ENCODE measurements at regions not wholly inside any gene's neighbourhood (a gene's known extent, or its start where the extent isn't known, plus 50 kb on each side); places are given as distances from the start of the nearest gene placed in this dataset.

DNA sequence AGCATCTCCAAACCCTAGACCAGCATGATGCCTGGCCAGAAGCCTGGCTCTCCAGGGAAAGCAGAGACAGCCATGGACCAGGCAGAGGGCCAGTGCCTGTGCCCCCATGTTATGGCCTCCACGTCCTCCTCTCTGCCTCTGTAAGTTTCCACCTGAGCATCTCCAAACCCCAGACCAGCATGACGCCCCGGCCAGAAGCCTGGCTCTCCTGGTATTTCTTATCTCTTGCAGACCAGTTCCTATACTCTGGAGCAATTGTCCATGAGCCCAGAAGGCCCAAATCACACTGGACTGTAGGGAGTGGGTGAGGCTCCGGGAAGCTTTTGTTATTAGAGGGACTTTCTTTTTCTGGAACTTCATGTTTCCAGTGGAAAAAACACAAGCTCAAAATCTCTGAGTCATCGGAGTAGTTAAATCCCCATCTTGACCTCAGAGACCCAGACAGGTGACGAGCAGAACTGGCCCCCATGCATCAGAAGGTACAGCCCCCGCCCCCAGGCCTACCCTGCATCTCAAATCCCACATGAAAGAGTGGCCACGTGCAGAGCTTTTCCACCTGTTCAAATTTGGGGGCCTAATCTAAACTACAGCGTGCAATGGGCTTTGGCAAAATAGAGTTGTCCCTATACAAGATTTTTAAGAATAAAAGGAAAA, 110.2 kb upstream of the FOXQ1 start (continued):
- no peak for TF ChIP-seq IRF3 (IDR thresholded peaks at IDR 0.05; ENCODE audit: low read depth, low read length)

GRCh38 chr6:1200409-1201101, 111.3 kb upstream of the FOXQ1 start:
- 8% methylated on average over 14 of the region's 15 CpGs for WGBS (ENCODE audit: low lambda C conversion rate)
- CTCF ChIA-PET, result no interaction called here
- DNase-seq, result no peak
- H3K4me3 ChIP-seq (ENCODE audit: low read depth in 2 of 2, low read length in 1 of 2), result no peak overlapping the region
- no peak overlapping the region for H2AFZ ChIP-seq (ENCODE audit: low read depth)
- H3K27ac ChIP-seq (ENCODE audit: low read depth in 2 of 2, low read length in 1 of 2), result no peak overlapping the region
- H4K20me1 ChIP-seq (ENCODE audit: insufficient read depth), result no peaks in the 10 kb centered on the region
- peaks cover 33% of the 10 kb centered on the region; the same call in 1 of the 2 replicates for H3K27me3 ChIP-seq (ENCODE audit: insufficient read depth)
- no peaks in the 10 kb centered on the region for H3F3A ChIP-seq (replicated peaks; ENCODE audit: insufficient read depth)
- H3K9me3 ChIP-seq, result no peaks in the 10 kb centered on the region; the same call in 1 of the 2 replicates
- H3K4me2 ChIP-seq, result no peak overlapping the region
- H3K9me2 ChIP-seq, result no peaks in the 10 kb centered on the region
- no peaks in the 10 kb centered on the region for H3K36me3 ChIP-seq (replicated peaks in 1 of 2; ENCODE audit: control insufficient read depth in 1 of 2, insufficient read depth in 2 of 2, low read length in 1 of 2)
- TF ChIP-seq CTCF (IDR thresholded peaks at IDR 0.05) (no peak), USF1 (IDR thresholded peaks at IDR 0.05; ENCODE audit: borderline replicate concordance, low read depth) (no peak)
- H3K79me2 ChIP-seq (ENCODE audit: insufficient read depth), result no peaks in the 10 kb centered on the region
- POLR2A ChIA-PET, result no interaction called here
- H3K4me1 ChIP-seq (ENCODE audit: control insufficient read depth in 1 of 2, insufficient read depth in 2 of 2, low read depth in 1 of 2, low read length in 1 of 2), result no peaks in the 10 kb centered on the region
- no peak overlapping the region for H3K9ac ChIP-seq

DNA sequence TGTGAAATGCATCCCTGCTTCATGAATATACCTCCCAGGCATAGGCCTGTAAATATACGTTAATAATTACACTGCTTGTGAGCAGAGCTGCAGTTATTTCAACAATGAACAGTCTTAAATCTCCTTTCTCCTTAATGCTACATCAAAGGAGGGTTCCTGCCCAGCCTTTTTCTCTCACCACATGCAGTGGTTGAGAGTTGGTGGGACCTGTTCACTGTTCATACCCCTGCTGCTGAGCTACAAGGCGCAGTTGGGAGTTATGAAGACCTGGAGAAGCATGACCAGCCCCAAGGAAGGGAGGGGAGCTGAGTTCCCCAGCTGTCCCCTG, 111.9 kb upstream of the FOXQ1 start:
- TF ChIP-seq FOSL2 (IDR thresholded peaks at IDR 0.05; ENCODE audit: borderline replicate concordance, low read depth) (no peak), TCF12 (IDR thresholded peaks at IDR 0.05) (no peak), TAF1 (IDR thresholded peaks at IDR 0.05; ENCODE audit: borderline replicate concordance, low read depth, low read length) (no peak), USF1 (IDR thresholded peaks at IDR 0.05; ENCODE audit: borderline replicate concordance, low read depth) (no peak), SMC3 (IDR thresholded peaks at IDR 0.05; ENCODE audit: low read depth, low read length) (no peak), TEAD4 (IDR thresholded peaks at IDR 0.05; ENCODE audit: borderline replicate concordance, insufficient read depth) (no peak)
- Histone ChIP-seq H3K27me3 (ENCODE audit: insufficient read depth) (peaks cover 33% of the 10 kb centered on the region; the same call in 1 of the 2 replicates), H3F3A (replicated peaks; ENCODE audit: insufficient read depth) (no peaks in the 10 kb centered on the region), H3K4me2 (no peak overlapping the region), H3K36me3 (replicated peaks in 1 of 2; ENCODE audit: control insufficient read depth in 1 of 2, insufficient read depth in 2 of 2, low read length in 1 of 2) (no peaks in the 10 kb centered on the region), H3K9ac (no peak overlapping the region), H3K27ac (ENCODE audit: low read depth in 2 of 2, low read length in 1 of 2) (no peak overlapping the region), H4K20me1 (ENCODE audit: insufficient read depth) (no peaks in the 10 kb centered on the region), H2AFZ (ENCODE audit: low read depth) (no peak overlapping the region), H3K4me1 (ENCODE audit: control insufficient read depth in 1 of 2, insufficient read depth in 2 of 2, low read depth in 1 of 2, low read length in 1 of 2) (no peaks in the 10 kb centered on the region), H3K9me3 (no peaks in the 10 kb centered on the region; the same call in 1 of the 2 replicates), H3K79me2 (ENCODE audit: insufficient read depth) (no peaks in the 10 kb centered on the region), H3K9me2 (no peaks in the 10 kb centered on the region), H3K4me3 (ENCODE audit: low read depth in 2 of 2, low read length in 1 of 2) (no peak overlapping the region)
- WGBS (ENCODE audit: low lambda C conversion rate), result 6% methylated on average over 1 of the region's 2 CpGs
- CTCF ChIA-PET, result no interaction called here
- DNase-seq, result no peak
- POLR2A ChIA-PET, result no interaction called here

All from SK-N-SH (cell line).